Renal cortex interstitium (tissue), 11 donors: ENCODE measurements at regions not wholly inside any gene's neighbourhood (a gene's known extent, or its start where the extent isn't known, plus 50 kb on each side); places are given as distances from the start of the nearest gene placed in this dataset.
A peak's percentile ranks its signal among the peaks of the same experiment; 100 is the strongest.

Source experiments
- DNase-seq, 11 donors: peaks; one replicate each; pipeline ENCODE4 v3.0.0-alpha.2; 2013; ENCODE audit warnings: low read depth in 9 of 11, low spot score in 4 of 11; ENCODE audit errors: extremely low read depth in 1 of 11

- DNase-seq, result no peak
Observed at GRCh38 chr1:82179131-82179530, 378.4 kb downstream of the ADGRL2 start.

- no peak for DNase-seq
Observed at GRCh38 chr1:82177192-82177591, 376.5 kb downstream of the ADGRL2 start.

DNA sequence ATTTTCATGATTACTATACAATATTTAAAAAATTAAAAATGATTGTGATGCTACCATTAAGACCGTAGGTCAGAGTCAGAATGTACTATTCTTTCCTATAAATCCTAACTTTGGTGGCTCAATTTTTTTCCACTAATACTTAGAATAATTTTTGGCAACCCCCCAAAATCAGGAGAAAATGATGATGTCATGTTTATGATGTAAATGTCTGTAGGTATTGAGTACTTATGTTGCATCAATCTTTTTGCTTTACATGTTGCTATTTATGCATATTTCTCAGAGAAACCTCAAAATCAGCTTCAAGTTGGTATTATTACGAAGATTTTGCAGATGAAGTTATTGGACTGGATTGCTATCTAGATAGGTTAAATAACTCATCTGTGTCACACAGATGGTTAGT, 371.2 kb downstream of the ADGRL2 start:
- DNase-seq, result no peak

DNA sequence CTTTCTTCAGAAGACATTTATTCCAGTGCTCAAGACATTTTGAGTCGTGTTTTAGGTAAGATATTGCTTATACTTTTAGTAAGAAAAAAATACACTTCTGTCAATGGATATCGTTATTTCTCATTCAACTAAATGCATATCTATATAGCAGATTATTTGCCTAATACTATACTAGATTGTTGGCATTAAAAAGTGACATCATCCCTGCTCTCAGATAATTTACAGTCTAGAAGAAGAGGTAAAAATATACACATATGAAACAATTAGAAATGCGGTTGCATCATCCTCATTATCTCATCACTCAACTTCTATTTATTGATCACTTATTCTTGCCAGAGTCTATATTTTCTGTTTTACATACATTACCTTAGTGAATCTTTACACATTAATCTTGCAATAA, 367.7 kb downstream of the ADGRL2 start:
- no peak for DNase-seq

- no peak for DNase-seq
Observed at GRCh38 chr1:82165304-82165703, 364.6 kb downstream of the ADGRL2 start.

DNA sequence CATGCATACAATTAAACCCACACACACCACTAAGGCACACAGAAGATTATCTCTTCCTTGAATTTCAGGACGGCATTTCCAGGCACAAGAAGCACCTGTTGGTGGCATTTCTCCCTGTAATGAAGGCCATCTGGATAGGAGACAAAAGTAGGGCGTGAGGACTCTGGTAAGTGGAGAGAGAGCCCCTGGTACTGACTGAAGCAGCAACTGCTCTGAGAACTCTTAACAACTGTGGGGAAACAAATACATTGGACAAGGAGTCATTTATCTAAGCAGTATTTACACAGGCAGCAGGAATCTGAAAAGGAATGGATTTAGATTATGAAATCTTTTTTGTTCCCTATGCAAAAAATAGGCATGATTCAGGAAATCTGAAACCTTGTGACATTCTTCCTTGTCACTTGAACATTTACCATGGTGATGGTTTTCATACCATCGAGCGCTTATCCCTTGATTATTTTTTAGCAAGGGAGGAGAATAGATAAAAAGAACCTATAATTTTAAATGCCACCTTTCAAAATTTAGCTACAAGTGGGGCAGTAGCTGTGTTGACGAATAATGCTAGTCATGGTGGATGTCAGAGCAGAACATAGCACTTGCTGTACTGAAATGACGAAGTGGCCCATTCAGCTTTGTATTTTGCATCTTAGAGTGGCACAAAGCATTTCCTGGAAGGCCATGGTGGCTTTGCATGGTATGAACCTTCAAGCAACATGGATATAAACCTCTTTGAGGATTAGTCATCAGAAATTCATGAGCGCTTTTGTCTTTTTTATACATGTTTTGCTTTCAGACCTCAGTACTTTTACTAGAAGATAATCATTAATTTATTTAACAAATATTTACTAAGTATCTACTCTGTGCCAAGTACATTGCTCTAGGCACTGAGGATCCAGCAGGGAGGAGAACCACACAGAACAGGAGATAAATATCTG, 362.0 kb downstream of the ADGRL2 start:
- DNase-seq, result no peak

GRCh38 chr1:82161700-82162141, 361.0 kb downstream of the ADGRL2 start:
- DNase-seq, result peak in 10 of 11 donors; percentile 10 to 37 (median 18)

GRCh38 chr1:82160903-82161302, 360.2 kb downstream of the ADGRL2 start:
- no peak for DNase-seq

DNA sequence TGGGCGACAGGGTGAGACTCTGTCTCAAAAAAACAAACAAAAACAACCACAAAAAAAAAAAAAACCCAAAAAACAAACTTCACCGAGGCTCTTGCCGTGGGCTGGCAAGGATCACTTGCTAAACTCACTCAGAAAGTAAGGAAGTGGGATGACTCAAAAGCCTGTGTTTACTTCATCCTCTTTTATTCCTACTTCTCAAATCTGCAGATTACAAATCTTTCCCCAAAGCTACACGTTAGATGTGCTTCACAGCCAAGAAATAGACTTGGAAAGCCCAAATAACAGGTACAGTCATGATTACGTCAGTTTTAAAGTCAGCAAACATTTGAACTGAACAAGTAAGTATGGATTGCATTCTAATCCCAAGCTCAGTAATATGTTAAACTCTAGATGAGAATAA, 359.3 kb downstream of the ADGRL2 start:
- DNase-seq, result no peak

DNA sequence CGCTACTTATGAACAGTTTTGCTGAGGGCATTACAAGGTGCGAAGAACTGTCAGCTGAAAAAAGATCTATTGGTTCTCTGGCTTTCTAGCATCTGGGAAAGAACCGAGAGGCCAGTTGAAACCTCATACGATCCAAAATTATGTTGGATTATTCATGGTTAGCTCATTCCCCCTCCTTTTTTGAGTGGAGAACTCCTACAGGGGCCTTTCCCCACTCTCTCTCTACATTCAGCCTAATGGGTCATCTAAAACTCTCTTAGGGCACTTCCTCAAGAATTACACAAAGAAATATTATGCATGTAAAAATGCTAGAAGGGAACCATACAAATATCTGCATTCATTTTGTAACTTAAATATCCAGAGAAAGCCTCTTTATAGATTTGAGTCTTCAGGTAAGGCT, 358.2 kb downstream of the ADGRL2 start:
- no peak for DNase-seq

DNA sequence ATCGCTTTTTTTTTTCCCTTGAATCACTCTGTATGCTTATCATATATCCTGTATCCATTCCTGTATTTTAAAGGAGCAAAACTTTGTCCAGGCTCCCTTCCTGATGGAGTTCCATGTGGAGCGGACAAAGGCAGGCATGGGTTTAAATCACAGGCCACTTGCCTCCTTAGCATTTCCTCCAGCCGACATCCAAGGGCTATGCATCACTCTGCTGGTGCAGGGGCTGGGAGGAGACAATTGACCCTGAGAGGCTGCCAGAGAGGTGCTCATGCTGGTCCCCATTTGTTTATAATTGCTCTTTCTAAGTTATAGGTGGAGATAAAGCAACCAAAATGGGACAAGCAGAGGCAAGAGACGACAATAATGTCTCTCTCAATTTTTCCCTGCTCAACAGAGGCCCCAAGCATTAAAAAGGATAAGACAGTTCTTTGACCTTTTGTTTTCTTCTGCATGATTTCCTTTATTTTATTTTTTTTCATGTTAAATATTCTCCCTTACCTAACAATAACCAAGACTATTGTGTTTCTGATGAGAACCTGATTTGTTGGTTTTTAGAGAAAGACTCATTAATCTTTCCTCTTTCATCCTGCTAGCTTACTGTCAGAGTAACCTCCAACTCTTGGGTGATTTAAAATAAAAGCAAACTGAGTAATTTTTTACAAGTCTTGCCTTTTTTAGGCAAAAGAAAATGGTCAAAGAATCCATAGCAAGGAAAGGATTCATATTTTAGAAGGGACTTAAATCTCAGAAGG, 353.7 kb downstream of the ADGRL2 start:
- no peak for DNase-seq

- no peak for DNase-seq
Observed at GRCh38 chr1:82153752-82154151, 353.0 kb downstream of the ADGRL2 start.

DNA sequence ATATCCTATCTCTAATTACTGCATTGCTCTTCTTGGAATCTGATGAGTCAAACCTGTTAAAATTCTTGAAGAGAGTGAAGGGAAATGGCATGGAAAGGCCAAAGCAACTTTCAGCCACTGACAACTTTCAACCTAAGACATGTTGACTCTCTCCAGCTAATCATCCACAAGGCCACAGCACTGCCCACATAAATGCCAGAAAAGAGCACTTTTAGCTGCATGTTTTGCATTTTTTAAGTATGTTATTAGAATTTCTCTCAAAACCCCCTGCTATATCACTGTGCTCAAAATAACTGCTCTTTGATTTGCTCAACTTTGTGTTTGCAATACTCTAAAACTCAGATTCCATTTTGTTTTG, 352.5 kb downstream of the ADGRL2 start:
- no peak for DNase-seq

- no peak for DNase-seq
Observed at GRCh38 chr1:82152356-82153271, 351.9 kb downstream of the ADGRL2 start.

- no peak for DNase-seq
Observed at GRCh38 chr1:82145656-82146055, 344.9 kb downstream of the ADGRL2 start.

DNA sequence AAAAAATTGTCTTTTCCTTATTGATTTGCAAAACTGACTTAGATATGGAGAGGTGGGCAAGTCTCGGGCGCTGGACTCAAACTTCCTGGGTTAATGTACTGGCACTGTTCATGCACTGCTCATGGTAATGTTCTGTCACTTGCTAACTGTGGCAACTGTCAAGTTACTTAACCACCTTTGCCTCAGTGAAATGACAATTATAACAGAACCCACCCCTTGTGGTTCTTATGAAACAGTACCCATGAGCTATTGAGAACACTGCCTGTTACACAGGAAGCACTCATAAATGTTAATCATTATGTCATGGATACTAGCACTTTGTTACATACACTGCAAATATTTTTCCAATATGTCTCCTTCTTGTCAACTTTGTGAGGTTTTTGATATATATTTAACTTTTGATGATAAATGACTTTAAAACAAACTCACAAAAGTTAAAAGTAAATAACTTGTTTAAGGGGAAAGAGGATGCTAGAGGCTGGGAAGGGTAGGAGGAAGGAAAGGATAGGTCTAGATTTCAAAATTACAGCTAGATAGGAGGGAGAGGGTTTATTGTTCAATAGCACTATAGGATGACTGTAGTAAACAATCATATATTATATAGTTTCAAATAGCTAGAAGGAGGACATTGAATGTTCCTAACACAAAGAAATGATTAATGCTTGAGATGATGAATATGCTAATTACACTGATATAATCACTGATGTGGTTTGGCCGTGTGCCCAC, 342.5 kb downstream of the ADGRL2 start:
- no peak for DNase-seq

DNA sequence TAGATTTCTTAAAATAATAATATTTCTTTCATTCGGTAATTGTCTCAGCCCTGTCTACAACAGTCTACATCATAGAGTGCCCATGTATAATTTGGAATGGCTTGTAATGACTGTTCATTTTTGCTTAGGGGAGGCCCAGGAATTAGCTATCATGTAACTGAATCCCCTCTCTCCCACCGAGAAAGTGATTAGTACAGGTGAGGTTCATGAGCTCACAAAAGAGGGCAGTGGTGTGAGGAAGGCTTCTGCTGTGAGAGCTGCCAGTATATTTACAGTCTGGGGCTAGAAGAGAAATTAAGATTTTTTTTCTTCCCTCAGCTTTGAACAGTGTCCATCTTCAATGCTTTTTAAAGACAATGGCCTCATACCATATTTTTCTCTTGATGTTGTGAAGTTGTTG, 340.7 kb downstream of the ADGRL2 start:
- DNase-seq, result peak in 1 of 11 donors; percentile 9

GRCh38 chr1:82139751-82140468, 339.2 kb downstream of the ADGRL2 start:
- no peak for DNase-seq
